Endodermal cell (in vitro differentiated cells): ENCODE measurements at regions not wholly inside any gene's neighbourhood (a gene's known extent, or its start where the extent isn't known, plus 50 kb on each side); places are given as distances from the start of the nearest gene placed in this dataset.

Experiments used
- DNase-seq: peaks from one replicate; pipeline ENCODE4 v3.0.0-alpha.2; 2017
- H3K27ac ChIP-seq: 2 replicates; pipeline ENCODE4 v1.5.1; 2013; ENCODE audit warnings: mild to moderate bottlenecking, low read depth, low read length, moderate library complexity
- H3K27me3 ChIP-seq: 2 replicates; pipeline ENCODE4 v1.6.1; 2013; ENCODE audit warnings: mild to moderate bottlenecking, low read length, moderate library complexity; ENCODE audit not compliant: insufficient read depth, control insufficient read depth, poor library complexity, severe bottlenecking
- H3K36me3 ChIP-seq: 2 replicates; pipeline ENCODE4 v1.7.0; 2013; ENCODE audit warnings: mild to moderate bottlenecking, low read length, moderate library complexity; ENCODE audit not compliant: control insufficient read depth, insufficient read depth
- H3K4me1 ChIP-seq: one replicate; pipeline ENCODE4 v1.7.0; 2013; ENCODE audit warnings: low read length; ENCODE audit not compliant: control insufficient read depth, insufficient read depth
- H3K4me3 ChIP-seq: 2 replicates; pipeline ENCODE4 v1.5.1; 2013; ENCODE audit warnings: mild to moderate bottlenecking, low read length, moderate library complexity
- H3K9ac ChIP-seq: 2 replicates; pipeline ENCODE4 v1.6.1; 2013; ENCODE audit warnings: mild to moderate bottlenecking, low read length, moderate library complexity; ENCODE audit not compliant: poor library complexity, severe bottlenecking; ENCODE audit errors: extremely low read depth
- H3K9me3 ChIP-seq: 2 replicates; pipeline ENCODE4 v1.6.1; 2013; ENCODE audit warnings: mild to moderate bottlenecking, low read length, moderate library complexity; ENCODE audit not compliant: control insufficient read depth
- H3K27ac Mint-ChIP-seq: 2 replicates; pipeline ENCODE4 v1.8.0; 2020; ENCODE audit warnings: mixed read lengths
- H3K27me3 Mint-ChIP-seq: 2 replicates; pipeline ENCODE4 v1.8.0; 2021; ENCODE audit warnings: mild to moderate bottlenecking, mixed read lengths; ENCODE audit not compliant: insufficient read depth
- H3K36me3 Mint-ChIP-seq: 2 replicates; pipeline ENCODE4 v1.8.0; 2020; ENCODE audit warnings: low read depth, mixed read lengths
- H3K4me1 Mint-ChIP-seq: 2 replicates; pipeline ENCODE4 v1.8.0; 2020; ENCODE audit warnings: mixed read lengths
- H3K4me3 Mint-ChIP-seq: 2 replicates; pipeline ENCODE4 v1.8.0; 2020; ENCODE audit warnings: mild to moderate bottlenecking, moderate library complexity, mixed read lengths
- H3K9me3 Mint-ChIP-seq: 2 replicates; pipeline ENCODE4 v1.8.0; 2020; ENCODE audit warnings: mild to moderate bottlenecking, mixed read lengths
- CTCF ChIP-seq: fragments of 200-600 bp; sonication (generic); conservative IDR thresholded peaks from 2 replicates; pipeline ENCODE4 v1.5.0; 2021; ENCODE audit warnings: antibody characterized with exemption, mild to moderate bottlenecking
- WGBS, 2 experiments: methylation state at CpG; one replicate each; pipeline versions ENCODE4 v1.1.5 to v1.1.7; 2013; ENCODE audit warnings: missing lambda C conversion rate in 2 of 2, mixed read lengths in 1 of 2; ENCODE audit not compliant: insufficient coverage in 1 of 2, insufficient read length in 1 of 2; 5-methylcytosine and 5-hydroxymethylcytosine counted together

DNA sequence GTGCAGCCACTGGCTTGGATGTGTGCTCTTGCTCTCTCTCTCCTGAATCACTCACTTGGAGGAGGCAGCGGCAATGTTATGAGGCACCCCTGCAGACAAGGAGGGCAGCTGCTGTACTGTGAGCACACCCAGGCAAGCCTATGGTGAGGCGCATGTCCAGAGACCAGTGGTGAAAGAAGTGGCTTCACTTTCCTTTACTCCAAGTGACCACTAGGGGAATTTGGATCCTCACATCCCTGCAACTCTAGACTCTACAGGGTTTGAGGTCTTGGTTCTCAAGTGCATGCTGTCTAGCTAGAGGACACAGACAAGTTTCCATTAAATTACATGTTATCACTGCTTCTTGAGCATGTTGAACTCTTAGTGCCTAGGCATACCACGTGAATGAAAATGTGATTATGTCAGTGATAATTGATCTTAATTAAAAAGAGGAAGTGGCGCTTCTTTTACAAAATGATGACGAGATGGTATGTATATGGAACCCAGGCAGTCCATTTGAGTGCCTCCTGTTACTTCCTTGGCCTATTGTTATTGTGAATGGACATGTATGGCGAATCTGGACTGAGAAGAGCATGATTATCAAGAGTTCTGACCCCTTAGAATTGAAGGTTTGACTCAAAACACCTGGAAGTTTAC lies 181.0 kb upstream of the CDH2 start:
- H3K27me3 Mint-ChIP-seq: no peaks in the 10 kb centered on the region
- H3K9me3 Mint-ChIP-seq: no peaks in the 10 kb centered on the region
- 84 to 89% methylated on average over 4 to 6 of the region's 6 CpGs for WGBS, 2 experiments
- peaks cover 8% of the 10 kb centered on the region for H3K9me3 ChIP-seq
- H3K4me3 ChIP-seq: no peak overlapping the region
- H3K27ac Mint-ChIP-seq: no peak overlapping the region
- H3K36me3 Mint-ChIP-seq: no peaks in the 10 kb centered on the region
- no peak overlapping the region for H3K27ac ChIP-seq
- no peak overlapping the region for H3K4me3 Mint-ChIP-seq
- no peaks in the 10 kb centered on the region for H3K4me1 Mint-ChIP-seq
- no peaks in the 10 kb centered on the region for H3K4me1 ChIP-seq
- no peak overlapping the region for H3K9ac ChIP-seq
- no peaks in the 10 kb centered on the region for H3K36me3 ChIP-seq
- no peaks in the 10 kb centered on the region for H3K27me3 ChIP-seq
- TF ChIP-seq CTCF: peak; percentile 77
- DNase-seq: peak; percentile 72

DNA sequence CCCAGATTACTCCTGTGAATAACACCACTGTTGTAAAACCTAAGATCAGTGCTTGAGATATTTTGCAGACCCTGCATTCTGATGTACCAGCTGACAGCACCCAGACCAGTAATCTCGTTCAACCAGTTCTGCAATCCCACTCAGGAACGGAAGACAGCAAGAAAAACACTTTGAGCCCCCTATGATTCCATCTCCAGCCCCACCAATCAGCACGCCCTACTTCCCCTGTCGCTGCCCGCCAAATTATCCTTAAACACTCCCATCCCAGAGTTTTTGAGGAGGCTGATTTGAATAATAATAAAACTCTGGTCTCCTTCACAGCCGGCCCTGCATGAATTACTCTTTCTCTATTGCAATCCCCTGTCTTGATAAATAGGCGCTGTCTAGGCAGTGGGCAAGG lies 173.9 kb upstream of the CDH2 start:
- Mint-ChIP-seq H3K4me1 (peaks cover 32% of the 10 kb centered on the region), H3K4me3 (no peak overlapping the region), H3K27ac (no peak overlapping the region), H3K36me3 (peaks cover 1% of the 10 kb centered on the region), H3K9me3 (no peaks in the 10 kb centered on the region), H3K27me3 (no peaks in the 10 kb centered on the region)
- Histone ChIP-seq H3K9ac (no peak overlapping the region), H3K4me1 (peaks cover 6% of the 10 kb centered on the region), H3K27me3 (no peaks in the 10 kb centered on the region), H3K9me3 (no peaks in the 10 kb centered on the region), H3K36me3 (no peaks in the 10 kb centered on the region), H3K4me3 (no peak overlapping the region), H3K27ac (no peak overlapping the region)
- 84 to 89% methylated on average over 7 of the region's 7 CpGs for WGBS, 2 experiments
- no peak for DNase-seq
- no peak for TF ChIP-seq CTCF

- no peak overlapping the region for H3K27ac Mint-ChIP-seq
These were observed 165.3 kb upstream of the CDH2 start for GRCh38 chr18:28342231-28342630.

More at GRCh38 chr18:28342231-28342630, 165.3 kb upstream of the CDH2 start:
- Mint-ChIP-seq H3K4me1 (peaks cover under 1% of the 10 kb centered on the region), H3K4me3 (no peak overlapping the region), H3K36me3 (peaks cover 1% of the 10 kb centered on the region), H3K27me3 (no peaks in the 10 kb centered on the region), H3K9me3 (peaks cover 18% of the 10 kb centered on the region)
- H3K4me3 ChIP-seq: no peak overlapping the region
- peaks cover 14% of the 10 kb centered on the region for H3K9me3 ChIP-seq
- TF ChIP-seq CTCF: no peak
- no peaks in the 10 kb centered on the region for H3K36me3 ChIP-seq
- H3K9ac ChIP-seq: no peak overlapping the region
- no peak for DNase-seq
- no peaks in the 10 kb centered on the region for H3K4me1 ChIP-seq
- 100% methylated on average over 1 of the region's 1 CpG for WGBS, 2 experiments
- no peaks in the 10 kb centered on the region for H3K27me3 ChIP-seq
- no peak overlapping the region for H3K27ac ChIP-seq
